Epithelial cell of proximal tubule (primary cell): ENCODE measurements at regions not wholly inside any gene's neighbourhood (a gene's known extent, or its start where the extent isn't known, plus 50 kb on each side); places are given as distances from the start of the nearest gene placed in this dataset.

Source experiments
- DNase-seq: peaks from one replicate; pipeline ENCODE4 v3.0.0-alpha.2; 2011; ENCODE audit warnings: low read depth
- H3K4me3 ChIP-seq: 2 replicates; pipeline ENCODE4 v1.5.1; 2011; ENCODE audit warnings: low read depth, mild to moderate bottlenecking, low read length
- TF ChIP-seq, protein P1 (sequence below): conservative IDR thresholded peaks from 2 replicates; pipeline ENCODE4 v1.5.1; 2012; ENCODE audit warnings: low read depth, mild to moderate bottlenecking, low read length

DNA sequence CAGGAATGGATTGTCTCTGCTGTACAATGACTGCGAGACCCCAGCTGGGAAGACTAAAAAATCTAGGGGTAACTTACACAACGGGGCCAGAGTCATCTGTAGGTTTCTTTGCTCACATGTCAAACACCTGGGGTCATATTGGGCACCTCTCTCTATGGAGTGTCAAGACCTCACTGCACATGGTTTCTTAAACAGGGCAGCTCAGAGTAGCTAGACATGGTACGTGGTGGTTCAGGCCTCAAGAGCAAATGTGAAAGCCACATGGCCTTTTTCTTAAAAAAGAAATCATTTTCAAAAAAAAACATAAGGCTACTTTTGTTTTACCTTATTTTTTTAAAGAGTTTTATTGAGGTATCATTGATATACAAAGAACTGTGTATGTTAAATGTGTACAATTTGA, 162.2 kb upstream of the ITGB1 start:
- no peak for DNase-seq
- no peak overlapping the region for H3K4me3 ChIP-seq
- TF ChIP-seq, protein P1, sequence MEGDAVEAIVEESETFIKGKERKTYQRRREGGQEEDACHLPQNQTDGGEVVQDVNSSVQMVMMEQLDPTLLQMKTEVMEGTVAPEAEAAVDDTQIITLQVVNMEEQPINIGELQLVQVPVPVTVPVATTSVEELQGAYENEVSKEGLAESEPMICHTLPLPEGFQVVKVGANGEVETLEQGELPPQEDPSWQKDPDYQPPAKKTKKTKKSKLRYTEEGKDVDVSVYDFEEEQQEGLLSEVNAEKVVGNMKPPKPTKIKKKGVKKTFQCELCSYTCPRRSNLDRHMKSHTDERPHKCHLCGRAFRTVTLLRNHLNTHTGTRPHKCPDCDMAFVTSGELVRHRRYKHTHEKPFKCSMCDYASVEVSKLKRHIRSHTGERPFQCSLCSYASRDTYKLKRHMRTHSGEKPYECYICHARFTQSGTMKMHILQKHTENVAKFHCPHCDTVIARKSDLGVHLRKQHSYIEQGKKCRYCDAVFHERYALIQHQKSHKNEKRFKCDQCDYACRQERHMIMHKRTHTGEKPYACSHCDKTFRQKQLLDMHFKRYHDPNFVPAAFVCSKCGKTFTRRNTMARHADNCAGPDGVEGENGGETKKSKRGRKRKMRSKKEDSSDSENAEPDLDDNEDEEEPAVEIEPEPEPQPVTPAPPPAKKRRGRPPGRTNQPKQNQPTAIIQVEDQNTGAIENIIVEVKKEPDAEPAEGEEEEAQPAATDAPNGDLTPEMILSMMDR: no peak

DNA sequence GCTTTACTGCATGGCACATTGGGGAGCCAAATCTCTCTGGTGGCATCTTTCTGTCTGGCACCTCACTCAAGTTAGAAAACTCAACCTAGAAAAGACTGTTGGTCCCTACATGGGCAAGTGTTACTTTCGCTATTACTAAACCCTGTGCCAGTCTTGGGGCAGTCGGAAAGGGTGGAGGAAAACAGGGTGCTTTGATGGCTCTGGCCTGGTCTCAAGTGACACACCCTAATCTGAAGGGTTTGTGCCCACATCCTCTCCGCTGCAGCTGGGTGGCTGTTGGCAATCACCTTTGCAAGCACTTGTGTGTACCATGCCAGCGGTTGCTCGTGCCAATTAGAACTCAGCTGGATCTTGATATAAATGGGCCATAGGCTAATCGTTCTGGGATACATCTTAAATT, 159.8 kb upstream of the ITGB1 start:
- H3K4me3 ChIP-seq: no peak overlapping the region
- no peak for DNase-seq
- TF ChIP-seq, protein P1: no peak

DNA sequence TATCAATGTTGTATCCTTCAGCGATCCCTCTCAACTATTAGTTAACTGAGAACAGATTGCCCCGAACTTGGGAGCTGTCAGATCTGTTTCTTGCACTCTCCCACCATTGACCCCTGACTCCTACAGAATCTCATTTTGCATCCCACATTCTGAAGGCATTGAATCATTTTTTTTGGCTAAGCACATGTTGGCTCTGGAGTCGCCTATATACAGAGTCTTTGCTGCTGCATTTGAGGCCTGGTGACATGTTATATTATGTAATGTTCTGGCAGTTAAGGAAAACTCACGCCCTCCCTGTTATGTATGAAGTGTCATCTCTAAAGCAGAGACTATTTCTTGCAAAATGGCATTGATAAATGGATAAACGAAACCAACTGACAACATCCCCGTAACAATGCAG, 159.2 kb upstream of the ITGB1 start:
- H3K4me3 ChIP-seq: no peak overlapping the region
- TF ChIP-seq, protein P1: no peak
- DNase-seq: no peak

DNA sequence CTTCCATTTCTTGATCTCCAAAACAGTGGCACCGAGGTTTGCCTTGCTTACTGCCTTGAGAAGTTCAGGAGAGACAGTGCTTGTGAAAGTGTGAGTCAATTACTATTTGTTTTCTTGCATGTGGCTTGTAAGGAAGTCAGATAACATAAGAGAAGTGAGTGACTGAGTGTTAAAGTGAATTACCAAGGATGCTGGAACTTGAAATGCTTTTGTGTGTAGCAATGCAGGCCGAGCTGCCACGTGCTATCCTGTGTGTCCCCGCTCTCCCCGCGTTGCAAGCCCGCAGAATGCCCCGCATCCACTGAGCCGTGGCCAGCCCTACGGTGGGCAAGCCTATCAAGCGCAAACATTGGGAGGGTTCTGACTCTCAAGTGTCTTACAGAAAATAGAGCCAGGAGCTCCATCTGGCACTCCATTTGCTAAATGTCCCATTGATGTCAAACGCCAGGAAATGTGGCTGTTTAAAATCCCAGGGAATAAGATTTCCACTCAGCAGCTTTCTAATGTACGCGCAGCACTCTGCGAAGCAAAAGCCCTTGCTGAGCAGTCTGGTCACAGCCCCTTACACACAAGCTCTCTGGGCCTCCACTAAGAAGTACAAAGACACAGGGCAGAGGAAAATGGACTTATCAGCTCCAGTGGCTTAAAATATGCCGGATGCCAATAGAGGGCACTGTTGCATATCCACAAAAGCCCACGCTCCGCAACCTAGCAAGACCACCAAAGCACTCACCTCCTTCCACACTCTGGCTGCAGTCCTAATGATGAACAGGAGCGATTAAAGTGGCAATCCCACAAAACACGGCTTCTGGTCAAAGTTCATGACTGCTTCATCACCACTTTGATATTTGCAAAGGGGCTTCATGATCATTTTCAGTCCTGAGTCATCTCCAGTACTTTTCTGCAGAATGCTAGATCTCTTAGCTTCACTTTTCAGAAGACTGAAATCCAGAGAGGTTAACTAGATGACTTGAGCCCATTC, 158.0 kb upstream of the ITGB1 start:
- no peak for DNase-seq
- no peak overlapping the region for H3K4me3 ChIP-seq
- TF ChIP-seq, protein P1: peak; percentile 64

DNA sequence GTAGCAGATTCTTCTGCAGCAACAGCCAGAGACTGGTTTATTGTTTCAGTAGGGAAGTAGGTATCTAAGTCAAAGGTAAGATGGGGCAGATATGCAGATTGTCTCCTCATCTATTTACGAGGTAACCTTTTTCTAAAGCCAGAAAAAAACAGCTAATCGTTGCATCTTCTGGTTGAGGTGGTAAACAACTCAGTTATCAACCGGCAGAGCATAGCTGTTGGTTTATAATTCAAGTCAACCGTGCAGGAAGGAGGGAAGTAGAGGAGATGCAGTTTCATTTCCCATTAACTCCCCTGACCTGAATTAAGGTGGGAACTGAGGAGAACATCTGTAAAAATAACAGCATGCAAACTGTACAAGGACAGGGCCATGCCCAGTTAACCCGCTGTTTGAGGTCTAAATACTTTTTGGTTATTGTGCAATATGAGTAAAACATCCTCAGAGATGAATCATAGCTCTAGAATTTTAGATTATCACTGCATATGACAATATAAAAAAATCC, 156.5 kb upstream of the ITGB1 start:
- no peak for DNase-seq
- no peak overlapping the region for H3K4me3 ChIP-seq
- TF ChIP-seq, protein P1: no peak

DNA sequence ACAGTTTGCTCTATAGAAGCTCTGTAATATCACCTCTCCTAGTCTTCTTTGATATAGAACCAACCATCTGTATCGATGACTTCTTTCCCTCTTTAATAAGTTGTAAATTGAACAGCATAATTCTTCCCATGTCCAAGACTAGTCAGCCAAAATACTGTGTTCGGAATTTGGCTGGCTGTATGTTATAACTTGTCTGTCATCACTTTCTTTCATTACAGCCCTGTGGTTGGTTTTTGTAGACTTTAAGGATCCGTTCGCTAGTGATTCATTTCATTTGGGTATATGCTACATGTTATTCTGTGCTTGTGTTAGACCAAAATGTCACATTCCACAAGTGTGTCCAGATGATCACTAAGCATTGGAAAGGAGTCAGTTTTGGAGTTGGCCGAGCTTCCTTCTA, 155.4 kb upstream of the ITGB1 start:
- H3K4me3 ChIP-seq: no peak overlapping the region
- DNase-seq: no peak
- TF ChIP-seq, protein P1: no peak
